ENCODE measurements at regions not wholly inside any gene's neighbourhood (a gene's known extent, or its start where the extent isn't known, plus 50 kb on each side); places are given as distances from the start of the nearest gene placed in this dataset.

DNA sequence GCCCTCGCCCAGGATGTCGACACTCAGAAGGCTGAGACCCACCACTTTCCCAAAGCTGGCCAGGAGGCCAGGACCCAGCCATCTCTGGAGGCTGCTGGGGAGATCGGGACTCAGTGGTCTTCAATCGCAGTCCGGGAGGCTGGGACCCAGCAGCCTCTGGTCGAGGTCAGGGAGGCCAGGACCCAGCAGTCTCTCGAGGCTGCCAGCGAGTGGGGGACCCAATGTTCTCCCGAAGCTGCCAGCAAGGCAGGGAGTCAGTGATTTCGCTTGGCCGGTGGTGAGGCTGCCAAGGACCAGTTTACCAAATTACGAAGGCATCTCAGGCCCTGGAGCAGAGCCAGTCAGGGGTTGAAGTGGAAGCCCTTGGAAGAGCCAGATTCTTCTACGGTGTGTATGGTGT, 181.6 kb downstream of the NAF1 start:
- TF ChIP-seq, protein P1, sequence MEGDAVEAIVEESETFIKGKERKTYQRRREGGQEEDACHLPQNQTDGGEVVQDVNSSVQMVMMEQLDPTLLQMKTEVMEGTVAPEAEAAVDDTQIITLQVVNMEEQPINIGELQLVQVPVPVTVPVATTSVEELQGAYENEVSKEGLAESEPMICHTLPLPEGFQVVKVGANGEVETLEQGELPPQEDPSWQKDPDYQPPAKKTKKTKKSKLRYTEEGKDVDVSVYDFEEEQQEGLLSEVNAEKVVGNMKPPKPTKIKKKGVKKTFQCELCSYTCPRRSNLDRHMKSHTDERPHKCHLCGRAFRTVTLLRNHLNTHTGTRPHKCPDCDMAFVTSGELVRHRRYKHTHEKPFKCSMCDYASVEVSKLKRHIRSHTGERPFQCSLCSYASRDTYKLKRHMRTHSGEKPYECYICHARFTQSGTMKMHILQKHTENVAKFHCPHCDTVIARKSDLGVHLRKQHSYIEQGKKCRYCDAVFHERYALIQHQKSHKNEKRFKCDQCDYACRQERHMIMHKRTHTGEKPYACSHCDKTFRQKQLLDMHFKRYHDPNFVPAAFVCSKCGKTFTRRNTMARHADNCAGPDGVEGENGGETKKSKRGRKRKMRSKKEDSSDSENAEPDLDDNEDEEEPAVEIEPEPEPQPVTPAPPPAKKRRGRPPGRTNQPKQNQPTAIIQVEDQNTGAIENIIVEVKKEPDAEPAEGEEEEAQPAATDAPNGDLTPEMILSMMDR (IDR thresholded peaks at IDR 0.05): no peak
- TF ChIP-seq POLR2A (IDR thresholded peaks at IDR 0.05) (no peak), POLR2AphosphoS5 (IDR thresholded peaks at IDR 0.05) (no peak), EP300 (IDR thresholded peaks at IDR 0.05) (no peak)
